NCI-H526 treated with DMSO at 0.1 percent for 48 hours (cell line): ENCODE measurements at regions not wholly inside any gene's neighbourhood (a gene's known extent, or its start where the extent isn't known, plus 50 kb on each side); places are given as distances from the start of the nearest gene placed in this dataset.
A peak's percentile ranks its signal among the peaks of the same experiment; 100 is the strongest.

ENCODE experiments used
- DNase-seq: peaks from one replicate; lab custom pipeline; 2025; lab: John Stamatoyannopoulos, UW

GRCh38 chr7:21218155-21218554 is 209.7 kb upstream of the SP4 start:
- DNase-seq, result no peak

- no peak for DNase-seq
These were observed 206.8 kb upstream of the SP4 start for GRCh38 chr7:21221130-21221529.

DNA sequence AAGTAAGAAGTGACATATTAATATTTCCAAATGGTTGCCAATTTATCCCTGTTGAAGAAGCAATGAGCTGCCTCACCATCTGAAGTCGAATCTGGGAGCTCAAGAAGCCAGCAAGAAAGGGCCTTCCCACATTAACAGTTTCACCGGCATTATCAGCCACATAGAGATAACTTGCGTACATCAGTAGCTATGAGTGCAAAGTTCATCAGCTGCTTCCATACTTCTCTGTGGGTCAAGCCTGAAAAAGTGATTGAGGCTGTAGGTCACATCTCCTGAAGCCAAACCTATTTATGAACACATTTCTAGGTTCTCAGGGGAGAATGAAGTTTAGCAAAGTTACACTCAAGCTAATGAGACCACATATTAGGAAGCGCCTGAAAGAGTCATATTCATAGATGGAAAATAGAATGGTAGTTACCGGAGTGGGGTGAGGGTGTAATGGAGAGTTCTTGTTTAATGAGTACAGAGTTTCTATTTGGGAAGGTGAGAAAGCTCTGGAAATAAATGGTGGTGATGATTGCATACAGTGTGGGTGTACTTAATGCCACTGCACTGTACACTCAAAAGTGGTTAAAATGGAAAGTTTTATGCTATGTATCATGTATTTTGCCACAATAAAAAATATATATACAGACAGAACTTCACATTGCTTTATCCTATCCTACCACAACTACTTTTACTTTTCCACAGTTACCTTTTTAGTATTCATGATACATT is 189.3 kb upstream of the SP4 start:
- no peak for DNase-seq

GRCh38 chr7:21243265-21243664 is 184.6 kb upstream of the SP4 start:
- no peak for DNase-seq

DNA sequence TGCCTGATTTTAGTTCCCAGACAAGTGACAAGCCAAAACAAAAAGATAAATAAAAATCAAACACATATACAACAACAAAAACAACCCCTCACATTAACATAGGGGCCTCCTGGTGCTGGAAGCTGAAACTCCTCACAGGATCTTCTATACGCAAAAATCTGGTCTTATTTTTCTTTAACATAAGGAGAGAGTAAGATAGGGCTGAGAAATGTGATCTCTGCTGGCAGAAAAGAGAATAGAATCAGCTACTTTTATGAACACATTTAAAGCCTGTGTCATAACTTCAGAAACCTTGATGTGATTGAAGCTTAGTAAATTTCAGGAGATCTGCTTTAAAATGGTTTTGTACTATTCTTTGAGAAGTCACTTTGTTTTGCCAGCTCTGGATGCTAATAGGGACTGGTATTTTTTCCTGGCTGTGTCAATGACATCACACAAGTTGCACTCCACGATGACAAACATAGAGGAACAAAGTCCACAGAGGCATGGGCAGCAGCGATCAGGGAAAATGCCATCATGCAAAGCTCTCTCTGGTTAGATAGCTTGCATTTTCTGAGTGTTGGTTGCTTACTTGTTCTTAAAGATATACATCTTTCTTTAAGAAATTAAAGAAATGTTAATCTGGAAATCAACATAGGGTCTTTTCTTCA is 176.6 kb upstream of the SP4 start:
- peak; percentile 37 for DNase-seq

DNA sequence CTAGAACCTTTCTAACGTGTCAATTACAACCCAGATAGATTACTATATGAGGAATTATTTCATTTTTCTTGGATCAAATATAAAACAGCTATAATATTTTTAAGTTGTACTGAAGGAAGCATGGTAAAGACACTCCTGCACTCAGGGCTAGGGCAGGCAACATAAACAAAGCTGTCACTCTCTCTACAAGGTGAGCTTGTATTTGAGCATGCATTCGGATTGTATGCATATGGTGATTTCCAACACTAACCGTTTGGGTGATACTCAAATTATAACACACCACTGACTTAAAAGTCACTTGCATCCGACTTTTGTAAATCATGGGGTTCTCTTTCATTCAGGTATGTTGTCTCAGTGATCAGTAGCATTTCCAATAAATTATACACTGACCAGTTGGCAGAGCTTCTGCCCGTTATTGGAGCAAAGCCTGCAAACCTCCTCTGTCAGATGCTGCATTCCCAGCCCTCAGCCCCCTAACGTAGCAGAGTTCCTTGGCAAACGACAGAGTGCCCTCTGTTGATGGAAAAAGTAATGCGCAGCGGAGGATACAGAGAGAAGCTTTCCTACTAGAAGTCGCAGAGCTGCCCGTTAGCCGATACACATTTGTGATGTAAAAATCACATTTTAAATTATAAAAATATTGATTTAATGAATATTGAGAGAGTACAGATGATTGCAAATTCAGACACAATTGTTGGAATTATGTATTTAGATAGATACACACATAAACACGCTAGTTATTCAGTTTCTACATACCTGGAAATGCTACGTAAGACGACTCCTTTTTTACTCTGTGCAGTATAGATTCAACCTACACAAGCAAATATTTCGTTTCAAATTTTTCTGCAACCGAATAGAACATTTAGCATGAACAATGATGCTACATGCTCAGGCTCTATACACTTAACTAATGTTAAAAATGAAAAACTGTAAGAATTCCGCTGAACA is 173.9 kb upstream of the SP4 start:
- peak; percentile 63 for DNase-seq

- peak; percentile 18 for DNase-seq
These were observed 171.5 kb upstream of the SP4 start for GRCh38 chr7:21256310-21256877.

DNA sequence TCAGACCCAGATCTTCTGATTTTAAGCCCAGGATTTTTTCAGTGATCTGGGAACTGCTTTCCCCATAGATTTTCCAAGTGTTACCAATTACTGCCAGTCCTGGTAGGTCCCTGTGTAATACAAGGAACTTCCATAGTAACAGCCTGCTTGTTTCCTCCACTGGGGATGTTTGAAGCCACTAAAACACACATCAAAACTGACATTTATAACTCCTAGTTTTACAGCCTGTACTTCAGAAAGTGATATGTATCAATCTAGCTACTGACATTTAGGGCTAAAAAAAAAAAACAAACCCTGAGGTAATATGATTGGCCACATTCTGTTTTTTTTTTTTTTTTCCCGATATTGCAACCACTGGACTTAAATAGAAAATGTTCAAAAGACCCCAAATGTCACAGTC is 166.9 kb upstream of the SP4 start:
- no peak for DNase-seq

DNA sequence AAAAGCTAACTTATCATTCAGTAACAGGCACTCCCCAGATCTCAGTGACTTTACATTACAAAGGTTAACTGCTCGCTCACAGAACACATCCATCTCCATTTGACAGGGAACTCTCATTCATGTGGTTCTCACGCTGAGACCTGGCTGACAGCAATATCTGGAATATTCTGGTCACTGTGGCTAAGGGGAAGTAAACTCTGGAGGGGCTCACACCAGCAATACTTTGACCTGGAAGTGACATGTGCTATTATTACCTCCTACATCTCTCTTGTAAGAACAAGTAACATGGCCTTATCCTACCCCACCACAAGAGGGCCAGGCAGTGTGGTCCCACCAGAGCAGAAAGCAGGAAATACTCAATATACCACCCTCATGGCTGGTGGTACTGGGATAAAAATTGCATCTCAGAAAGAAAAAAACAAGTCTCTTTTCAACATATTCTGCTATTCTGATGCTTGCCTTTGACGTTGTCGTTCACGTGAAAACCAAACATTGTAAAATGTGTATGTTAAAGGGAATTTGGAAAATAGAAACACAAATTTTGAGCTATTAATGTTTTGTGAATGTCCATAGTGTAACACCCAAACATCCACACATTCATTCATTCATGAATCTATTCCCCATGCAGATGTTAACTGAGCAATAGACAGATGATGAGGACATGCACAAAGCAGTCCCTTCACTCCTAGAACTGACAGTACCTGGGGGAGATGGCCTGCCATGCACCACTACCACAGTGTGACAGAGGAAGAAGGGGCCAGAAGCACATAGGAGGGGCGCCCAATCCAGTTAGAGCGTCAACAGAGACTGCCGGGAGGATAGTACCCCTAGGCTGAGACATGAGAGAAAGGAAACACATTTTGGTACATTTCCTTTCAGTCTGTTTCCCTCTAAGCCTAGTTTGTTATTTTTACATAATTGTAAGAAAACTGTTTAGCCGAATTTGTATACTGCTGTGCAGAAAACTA is 166.0 kb upstream of the SP4 start:
- peak; percentile 34 for DNase-seq

- no peak for DNase-seq
These were observed 158.9 kb upstream of the SP4 start for GRCh38 chr7:21269021-21269420.

DNA sequence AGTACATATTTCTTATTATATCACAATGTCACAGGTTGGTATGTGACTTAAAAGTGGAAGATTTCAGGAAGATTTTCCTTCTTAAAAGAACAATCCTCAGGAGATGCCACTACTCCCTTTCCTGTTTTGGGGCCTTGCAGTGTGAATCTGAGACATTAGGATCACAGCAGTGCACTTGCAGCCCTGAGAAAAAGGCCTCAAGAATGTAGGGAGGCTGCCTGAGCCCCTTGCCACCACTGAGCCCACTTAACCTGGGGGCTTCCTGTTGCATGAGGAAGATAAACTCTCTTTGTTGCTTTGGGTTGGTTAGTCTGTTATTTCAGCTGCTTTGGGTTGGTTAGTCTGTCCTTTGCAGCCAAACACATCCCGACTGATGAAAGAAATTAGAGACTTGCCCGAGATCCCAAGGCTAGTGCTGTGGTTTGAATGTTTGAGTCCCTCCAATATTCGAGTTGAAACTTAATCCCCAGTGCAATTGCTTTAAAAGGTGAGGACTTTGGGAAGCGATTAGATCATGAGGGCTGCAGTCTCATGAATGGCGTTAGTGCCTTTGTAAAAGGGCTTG is 151.3 kb upstream of the SP4 start:
- no peak for DNase-seq

DNA sequence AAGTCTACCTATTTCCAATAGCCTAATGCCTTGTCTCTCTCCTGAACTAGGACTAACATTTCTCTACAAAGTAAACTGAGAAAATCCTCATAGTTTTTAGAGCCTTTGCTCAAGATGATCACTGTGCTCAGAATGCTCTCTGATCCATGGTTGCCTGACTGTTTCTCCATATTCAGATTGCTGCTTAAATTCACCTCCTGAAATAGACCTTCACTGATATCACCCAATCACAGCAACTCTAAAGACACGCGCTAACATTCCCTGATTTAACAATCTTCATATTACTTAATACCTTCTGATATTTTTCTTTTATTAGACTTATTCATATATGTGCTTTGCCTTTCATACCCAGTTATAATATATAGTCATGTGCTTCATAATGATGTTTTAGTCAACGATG is 148.9 kb upstream of the SP4 start:
- no peak for DNase-seq

DNA sequence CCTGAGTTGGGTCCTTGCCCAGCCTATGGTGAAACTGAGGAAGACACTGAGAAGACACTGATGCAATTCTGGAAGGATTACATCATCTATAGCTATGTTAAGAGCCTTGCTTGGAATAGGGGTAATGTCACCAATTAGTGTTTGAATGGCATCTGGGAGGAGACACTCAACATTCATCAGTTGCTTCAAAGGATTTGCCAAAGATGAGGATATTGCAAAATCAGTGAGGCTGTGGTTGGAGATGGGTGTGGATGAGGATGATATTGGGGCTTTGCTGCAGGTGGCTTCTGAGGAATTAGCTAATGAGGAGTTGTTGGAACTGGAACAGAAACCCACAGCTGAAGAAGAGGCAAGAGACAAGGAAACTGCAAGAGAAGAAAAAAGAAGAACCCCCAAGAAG is 146.7 kb upstream of the SP4 start:
- DNase-seq, result no peak

DNA sequence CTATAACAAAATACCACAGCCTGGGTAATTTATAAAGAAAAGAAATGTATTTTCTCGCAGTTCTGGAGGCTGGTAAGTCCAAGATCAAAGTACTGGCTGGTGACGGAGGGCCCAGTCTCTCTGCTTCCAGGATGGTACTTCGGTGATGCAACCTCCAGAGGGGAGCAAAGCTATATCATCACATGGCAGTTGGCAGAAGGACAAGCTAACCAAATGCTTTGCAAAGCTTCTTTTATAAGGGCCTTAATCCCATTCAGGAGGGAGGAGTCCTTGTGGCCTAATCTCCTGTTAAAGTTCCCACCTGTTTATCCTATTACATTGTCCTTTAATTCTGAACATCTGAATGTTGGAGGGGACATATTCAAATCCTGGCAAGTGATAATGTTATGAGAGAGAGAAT is 134.1 kb upstream of the SP4 start:
- DNase-seq, result no peak

DNA sequence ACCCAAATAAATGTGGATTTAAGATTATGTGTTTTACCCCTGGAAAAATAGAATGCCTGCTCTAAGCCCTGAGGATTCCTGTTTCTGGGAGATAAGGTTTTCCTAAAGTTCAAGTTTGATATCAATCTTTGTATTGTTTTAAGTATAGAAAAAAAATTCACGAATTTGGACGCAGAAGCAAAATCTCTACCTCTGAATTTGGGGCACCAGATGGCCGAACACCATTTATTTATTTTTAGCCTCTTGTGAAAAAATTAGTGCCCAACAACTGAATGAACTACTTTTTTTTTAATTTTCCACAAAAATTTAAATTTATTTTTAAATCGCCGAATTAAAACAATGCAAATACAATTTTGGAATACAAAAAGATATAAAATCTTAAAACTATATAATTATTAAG is 128.1 kb upstream of the SP4 start:
- DNase-seq, result no peak

GRCh38 chr7:21300692-21301091 is 127.2 kb upstream of the SP4 start:
- DNase-seq, result no peak

DNA sequence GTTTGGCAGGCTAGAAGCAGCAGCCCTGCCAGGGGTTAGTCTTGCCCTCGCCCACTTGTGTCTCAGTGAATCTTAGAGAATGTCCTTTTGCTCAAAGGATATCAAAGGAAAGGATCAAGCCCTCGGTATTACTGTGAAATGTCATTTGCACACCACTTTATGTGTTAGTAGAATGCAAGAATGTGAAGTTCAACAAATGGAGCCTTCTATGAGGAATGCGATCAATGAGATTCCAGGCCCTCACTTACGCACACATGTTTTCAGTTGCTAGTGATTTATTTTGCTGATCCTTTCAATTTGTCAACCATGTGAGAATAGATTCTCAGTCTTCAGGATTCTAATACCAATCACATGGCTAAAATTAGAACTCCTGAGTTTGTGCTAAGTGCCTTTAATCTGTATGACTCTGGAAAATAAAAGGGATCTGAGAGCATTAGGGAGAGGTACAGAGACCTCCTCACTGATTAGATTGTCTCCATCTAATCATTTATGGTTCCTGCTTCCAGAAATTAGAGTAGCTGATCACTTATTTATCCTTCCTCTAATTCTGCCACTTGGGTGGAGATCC is 123.0 kb upstream of the SP4 start:
- DNase-seq, result no peak

GRCh38 chr7:21305455-21306235 is 122.2 kb upstream of the SP4 start:
- peak; percentile 10 for DNase-seq

DNA sequence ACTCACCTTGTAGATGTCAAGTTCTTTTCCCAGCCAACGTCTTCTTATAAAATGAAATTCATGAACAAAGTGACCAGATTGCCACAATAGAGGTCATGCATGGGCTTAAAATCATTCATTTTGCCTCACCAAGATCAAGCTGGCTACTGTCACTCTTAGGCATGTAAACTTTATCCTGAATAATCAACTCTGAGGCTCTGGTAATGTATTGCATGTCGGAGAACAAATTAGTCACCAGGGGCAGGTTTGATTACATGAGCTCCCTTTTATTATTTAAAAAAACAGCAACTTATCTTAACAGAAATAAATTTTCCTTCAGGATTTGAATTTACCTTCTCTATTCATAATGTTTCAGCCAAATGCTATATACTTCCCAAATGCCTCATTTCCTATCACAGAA is 112.9 kb upstream of the SP4 start:
- no peak for DNase-seq
